Muscle layer of duodenum (tissue), 2 donors: ENCODE measurements at regions not wholly inside any gene's neighbourhood (a gene's known extent, or its start where the extent isn't known, plus 50 kb on each side); places are given as distances from the start of the nearest gene placed in this dataset.

ENCODE experiments used
- H3K27ac ChIP-seq: one replicate; pipeline ENCODE4 v1.7.0; 2013; ENCODE audit warnings: mild to moderate bottlenecking, low read length
- H3K27me3 ChIP-seq: one replicate; pipeline ENCODE4 v1.7.0; 2013; ENCODE audit warnings: low read depth, mild to moderate bottlenecking, control low read depth, low read length
- H3K36me3 ChIP-seq, 2 donors: one replicate each; pipeline ENCODE4 v1.7.0; 2013; ENCODE audit warnings: low read length in 2 of 2, control low read depth in 1 of 2, mild to moderate bottlenecking in 1 of 2; ENCODE audit not compliant: insufficient read depth in 2 of 2, control insufficient read depth in 1 of 2
- H3K4me1 ChIP-seq, 2 donors: one replicate each; pipeline ENCODE4 v1.7.0; 2013; ENCODE audit warnings: low read length in 2 of 2, mild to moderate bottlenecking in 2 of 2, control low read depth in 1 of 2, moderate library complexity in 1 of 2; ENCODE audit not compliant: insufficient read depth in 2 of 2, control insufficient read depth in 1 of 2
- H3K4me3 ChIP-seq, 2 donors: one replicate each; pipeline ENCODE4 v1.7.0; 2013; ENCODE audit warnings: low read length in 2 of 2, low read depth in 1 of 2, mild to moderate bottlenecking in 1 of 2
- H3K9me3 ChIP-seq, 2 donors: one replicate each; pipeline ENCODE4 v1.7.0; 2013; ENCODE audit warnings: low read length in 2 of 2, control low read depth in 1 of 2, mild to moderate bottlenecking in 1 of 2; ENCODE audit not compliant: control insufficient read depth in 1 of 2
- donor health status: healthy.

DNA sequence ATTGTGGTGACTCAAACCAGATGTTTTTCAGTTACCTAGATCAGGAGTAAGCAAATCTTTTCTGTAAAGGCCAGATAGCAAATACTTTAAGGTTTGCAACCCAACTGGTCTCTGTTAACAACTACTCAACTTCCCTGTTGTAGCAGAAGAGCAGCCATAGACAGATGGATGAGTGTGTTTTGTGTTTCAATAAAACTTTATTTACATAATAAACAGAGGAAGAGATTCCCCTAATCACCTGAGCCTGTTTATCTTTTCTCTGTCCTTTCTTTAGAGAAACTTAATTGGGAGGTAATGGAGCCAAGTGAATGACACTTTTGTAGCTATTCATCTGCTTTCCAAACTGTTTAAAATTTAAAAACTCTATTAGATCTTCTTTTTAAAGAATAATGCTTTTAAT, 365.1 kb downstream of the IPO8 start:
- Histone ChIP-seq H3K27ac (no peak overlapping the region), H3K36me3 (no peaks in the 10 kb centered on the region), H3K27me3 (no peaks in the 10 kb centered on the region), H3K9me3 (no peaks in the 10 kb centered on the region), H3K4me3 (no peak overlapping the region), H3K4me1 (no peaks in the 10 kb centered on the region)

GRCh38 chr12:30329281-30329680, 366.4 kb downstream of the IPO8 start:
- Histone ChIP-seq H3K9me3 (peaks cover 0 to 8% of the 10 kb centered on the region in 2 donors), H3K36me3 (no peaks in the 10 kb centered on the region), H3K27me3 (no peaks in the 10 kb centered on the region), H3K4me3 (no peak overlapping the region), H3K4me1 (no peaks in the 10 kb centered on the region), H3K27ac (no peak overlapping the region)

- H3K4me3 ChIP-seq = no peak overlapping the region
- no peaks in the 10 kb centered on the region for H3K4me1 ChIP-seq
- H3K27ac ChIP-seq = no peak overlapping the region
- peaks cover 0 to 14% of the 10 kb centered on the region in 2 donors for H3K9me3 ChIP-seq
- H3K36me3 ChIP-seq = no peaks in the 10 kb centered on the region
- H3K27me3 ChIP-seq = no peaks in the 10 kb centered on the region
Measured at GRCh38 chr12:30323008-30323407, 372.7 kb downstream of the IPO8 start.

DNA sequence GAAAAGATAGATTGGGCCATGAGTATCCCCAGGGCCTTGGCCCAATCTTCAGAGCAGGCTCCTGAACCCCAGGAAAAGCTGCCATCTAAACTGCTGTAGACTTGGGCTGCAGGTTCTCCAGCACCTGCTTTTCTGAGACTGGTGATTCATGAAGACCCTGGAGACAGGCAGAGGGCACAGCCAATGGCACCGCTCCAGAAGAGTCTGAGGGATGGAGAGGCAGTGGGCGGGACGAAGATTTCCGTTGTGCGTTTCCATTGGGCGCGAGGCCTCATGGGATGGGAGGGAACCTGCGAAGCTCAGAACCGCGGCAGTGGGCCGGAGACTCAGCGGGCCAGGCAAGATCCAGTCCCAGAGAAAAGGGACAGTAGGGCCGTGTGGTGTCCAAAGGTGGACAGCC, 375.1 kb downstream of the IPO8 start:
- H3K27me3 ChIP-seq = no peaks in the 10 kb centered on the region
- H3K27ac ChIP-seq = no peak overlapping the region
- no peak overlapping the region for H3K4me3 ChIP-seq
- peaks cover 0 to 14% of the 10 kb centered on the region in 2 donors for H3K9me3 ChIP-seq
- no peaks in the 10 kb centered on the region for H3K36me3 ChIP-seq
- H3K4me1 ChIP-seq = no peaks in the 10 kb centered on the region

DNA sequence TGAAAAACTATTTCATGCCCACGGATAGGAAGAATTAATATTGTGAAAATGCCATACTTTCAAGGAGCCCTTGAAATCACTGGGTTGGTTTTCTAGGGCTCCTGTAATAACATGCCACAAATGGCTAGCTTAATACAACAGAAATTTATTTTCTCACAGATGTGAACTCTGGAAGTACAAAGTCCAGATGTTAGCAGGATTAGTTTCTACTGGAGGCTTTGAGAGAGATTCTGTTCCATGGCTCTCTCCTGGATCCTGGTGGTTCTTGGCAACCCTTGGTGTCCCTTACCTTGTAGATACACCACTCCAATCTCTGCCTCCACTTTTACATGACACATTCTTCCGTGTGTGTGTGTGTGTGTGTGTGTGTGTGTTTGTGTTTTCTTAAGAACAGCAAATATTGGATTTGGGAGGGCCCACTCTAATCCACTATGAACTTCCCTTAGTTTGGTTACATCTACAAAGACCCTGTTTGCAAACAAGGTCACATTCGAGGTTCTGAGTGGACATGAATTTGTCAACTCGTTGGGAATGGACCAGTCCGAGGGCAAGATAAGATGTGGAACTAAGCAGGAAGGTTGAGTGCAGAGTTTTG, 381.1 kb downstream of the IPO8 start:
- no peaks in the 10 kb centered on the region for H3K4me1 ChIP-seq
- H3K9me3 ChIP-seq = peaks cover 0 to 10% of the 10 kb centered on the region in 2 donors
- H3K36me3 ChIP-seq = no peaks in the 10 kb centered on the region
- H3K27ac ChIP-seq = no peak overlapping the region
- no peaks in the 10 kb centered on the region for H3K27me3 ChIP-seq
- H3K4me3 ChIP-seq = no peak overlapping the region

DNA sequence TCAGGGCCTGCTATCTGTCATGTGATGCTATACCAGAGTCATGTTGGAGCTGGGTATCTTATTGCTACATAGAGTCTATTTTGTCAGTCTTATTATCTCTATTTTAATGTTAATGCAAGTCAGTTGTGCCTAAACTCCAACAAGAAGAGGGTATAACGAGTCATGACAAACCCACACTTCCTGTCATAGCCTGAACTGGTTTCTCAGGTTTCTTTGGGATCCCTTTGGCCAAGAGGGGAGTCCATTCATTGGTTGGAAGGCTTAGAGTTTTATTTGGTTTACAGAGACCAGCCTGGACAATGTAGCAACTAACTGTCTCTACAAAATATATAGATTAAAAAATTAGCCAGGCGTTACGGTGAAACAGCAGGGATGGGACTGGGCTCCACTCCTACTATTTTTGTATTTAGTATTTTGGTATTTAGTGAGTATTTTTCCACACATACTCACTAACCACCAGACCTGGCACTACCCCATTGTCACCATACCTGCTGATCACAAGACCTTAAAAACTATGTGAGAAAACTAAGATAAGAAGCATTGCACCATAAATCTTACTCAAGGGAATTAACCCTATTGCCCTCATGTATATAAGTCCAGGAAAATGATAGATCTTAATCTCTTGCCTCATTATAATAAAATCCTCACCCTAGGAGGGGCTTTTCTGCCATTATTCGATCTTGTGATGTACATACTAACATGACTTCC, 387.5 kb downstream of the IPO8 start:
- Histone ChIP-seq H3K4me1 (no peaks in the 10 kb centered on the region), H3K27me3 (no peaks in the 10 kb centered on the region), H3K36me3 (no peaks in the 10 kb centered on the region), H3K27ac (no peak overlapping the region), H3K9me3 (peaks cover 0 to 10% of the 10 kb centered on the region in 2 donors), H3K4me3 (no peak overlapping the region)

GRCh38 chr12:30304528-30304927, 391.1 kb downstream of the IPO8 start:
- H3K4me3 ChIP-seq = no peak overlapping the region
- no peaks in the 10 kb centered on the region for H3K4me1 ChIP-seq
- no peaks in the 10 kb centered on the region for H3K36me3 ChIP-seq
- H3K27me3 ChIP-seq = no peaks in the 10 kb centered on the region
- H3K27ac ChIP-seq = no peak overlapping the region
- no peaks in the 10 kb centered on the region for H3K9me3 ChIP-seq

- Histone ChIP-seq H3K9me3 (no peaks in the 10 kb centered on the region), H3K27ac (no peak overlapping the region), H3K27me3 (no peaks in the 10 kb centered on the region), H3K36me3 (no peaks in the 10 kb centered on the region), H3K4me1 (no peaks in the 10 kb centered on the region), H3K4me3 (no peak overlapping the region)
Measured at GRCh38 chr12:30301291-30301690, 394.4 kb downstream of the IPO8 start.

- H3K27me3 ChIP-seq = no peaks in the 10 kb centered on the region
- H3K4me1 ChIP-seq = no peaks in the 10 kb centered on the region
- H3K27ac ChIP-seq = no peak overlapping the region
- H3K36me3 ChIP-seq = no peaks in the 10 kb centered on the region
- H3K9me3 ChIP-seq = no peaks in the 10 kb centered on the region
- H3K4me3 ChIP-seq = no peak overlapping the region
Measured at GRCh38 chr12:30296486-30296885, 399.2 kb downstream of the IPO8 start.

GRCh38 chr12:30286345-30286926, 409.2 kb downstream of the IPO8 start:
- Histone ChIP-seq H3K27ac (no peak overlapping the region), H3K9me3 (no peaks in the 10 kb centered on the region), H3K36me3 (no peaks in the 10 kb centered on the region), H3K4me1 (no peaks in the 10 kb centered on the region), H3K4me3 (no peak overlapping the region), H3K27me3 (no peaks in the 10 kb centered on the region)

GRCh38 chr12:30278401-30278800, 417.3 kb downstream of the IPO8 start:
- Histone ChIP-seq H3K9me3 (peaks cover 0 to 2% of the 10 kb centered on the region in 2 donors), H3K27ac (no peak overlapping the region), H3K4me1 (no peaks in the 10 kb centered on the region), H3K36me3 (no peaks in the 10 kb centered on the region), H3K27me3 (no peaks in the 10 kb centered on the region), H3K4me3 (no peak overlapping the region)
